Endothelial cell (in vitro differentiated cells): ENCODE measurements at regions not wholly inside any gene's neighbourhood (a gene's known extent, or its start where the extent isn't known, plus 50 kb on each side); places are given as distances from the start of the nearest gene placed in this dataset.

Source experiments
- DNase-seq: peaks from one replicate; pipeline ENCODE4 v3.0.0; 2021; ENCODE audit warnings: low spot score
- H3K27ac Mint-ChIP-seq: one replicate; pipeline ENCODE4 v1.8.0; 2021; ENCODE audit warnings: mixed read lengths, inconsistent platforms; ENCODE audit not compliant: unreplicated experiment
- H3K27me3 Mint-ChIP-seq: one replicate; pipeline ENCODE4 v1.8.0; 2021; ENCODE audit warnings: mild to moderate bottlenecking, moderate library complexity, mixed read lengths, inconsistent platforms; ENCODE audit not compliant: unreplicated experiment
- H3K36me3 Mint-ChIP-seq: one replicate; pipeline ENCODE4 v1.8.0; 2021; ENCODE audit warnings: mild to moderate bottlenecking, low read depth, mixed read lengths, inconsistent platforms; ENCODE audit not compliant: unreplicated experiment
- H3K4me1 Mint-ChIP-seq: one replicate; pipeline ENCODE4 v1.8.0; 2021; ENCODE audit warnings: mild to moderate bottlenecking, mixed read lengths, inconsistent platforms; ENCODE audit not compliant: unreplicated experiment
- H3K4me3 Mint-ChIP-seq: one replicate; pipeline ENCODE4 v1.8.0; 2021; ENCODE audit warnings: mild to moderate bottlenecking, mixed read lengths, inconsistent platforms; ENCODE audit not compliant: unreplicated experiment
- H3K9me3 Mint-ChIP-seq: one replicate; pipeline ENCODE4 v1.8.0; 2021; ENCODE audit warnings: mixed read lengths, inconsistent platforms; ENCODE audit not compliant: unreplicated experiment
- CTCF ChIP-seq: fragments of 200-600 bp; sonication (generic); IDR thresholded peaks from one replicate; pipeline ENCODE4 v1.5.0; 2021; ENCODE audit warnings: antibody characterized with exemption; ENCODE audit not compliant: unreplicated experiment

- Mint-ChIP-seq H3K4me3 (no peak overlapping the region), H3K4me1 (peaks cover 32% of the 10 kb centered on the region), H3K27me3 (peaks cover 2% of the 10 kb centered on the region), H3K9me3 (no peaks in the 10 kb centered on the region), H3K27ac (no peak overlapping the region), H3K36me3 (no peaks in the 10 kb centered on the region)
- no peak for TF ChIP-seq CTCF
- no peak for DNase-seq
These were observed 136.8 kb downstream of the OLIG3 start for GRCh38 chr6:137357263-137357947.

DNA sequence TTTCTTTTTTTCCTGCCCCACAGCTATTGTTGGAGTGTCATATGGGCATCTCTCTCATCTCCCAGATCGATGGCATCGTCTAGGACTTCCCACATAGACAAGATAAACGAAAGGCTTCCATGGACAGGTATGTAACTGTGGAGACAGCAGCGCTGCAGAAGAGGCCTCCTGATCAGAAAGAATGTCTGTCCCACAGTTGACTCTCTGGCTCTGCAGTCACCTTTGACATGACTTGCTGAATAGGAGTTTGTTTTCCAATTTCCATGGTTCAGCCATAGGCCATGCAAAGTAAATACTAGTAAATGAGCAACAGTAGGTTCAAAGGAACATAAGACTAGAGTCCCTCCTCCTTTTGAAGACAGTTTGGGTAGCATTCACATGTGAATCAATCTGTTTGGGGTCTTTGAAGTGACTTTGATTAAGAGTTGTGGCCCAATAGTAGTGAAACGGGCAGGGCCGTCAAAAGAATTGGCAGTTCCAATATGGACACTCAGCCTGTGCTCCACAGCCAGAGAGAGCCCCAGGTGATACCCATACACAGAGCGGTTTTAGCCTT is 134.7 kb upstream of the IFNGR1 start:
- H3K27me3 Mint-ChIP-seq, result no peaks in the 10 kb centered on the region
- peaks cover 32% of the 10 kb centered on the region for H3K4me1 Mint-ChIP-seq
- peak overlapping the region; percentile 74 for H3K27ac Mint-ChIP-seq
- TF ChIP-seq CTCF, result no peak
- H3K9me3 Mint-ChIP-seq, result no peaks in the 10 kb centered on the region
- no peak overlapping the region for H3K4me3 Mint-ChIP-seq
- DNase-seq, result no peak
- no peaks in the 10 kb centered on the region for H3K36me3 Mint-ChIP-seq

- no peak for DNase-seq
- Mint-ChIP-seq H3K4me3 (no peak overlapping the region), H3K36me3 (no peaks in the 10 kb centered on the region), H3K9me3 (no peaks in the 10 kb centered on the region), H3K27me3 (no peaks in the 10 kb centered on the region), H3K27ac (peak overlapping the region; percentile 74), H3K4me1 (peaks cover 31% of the 10 kb centered on the region)
- no peak for TF ChIP-seq CTCF
These were observed 134.2 kb upstream of the IFNGR1 start for GRCh38 chr6:137353346-137353745.

GRCh38 chr6:137352859-137353258 is 133.7 kb upstream of the IFNGR1 start:
- DNase-seq, result no peak
- TF ChIP-seq CTCF, result no peak
- Mint-ChIP-seq H3K4me3 (no peak overlapping the region), H3K27me3 (no peaks in the 10 kb centered on the region), H3K36me3 (no peaks in the 10 kb centered on the region), H3K4me1 (peaks cover 27% of the 10 kb centered on the region), H3K9me3 (no peaks in the 10 kb centered on the region), H3K27ac (peak overlapping the region; percentile 72)

- H3K27ac Mint-ChIP-seq, result no peak overlapping the region
- no peak for TF ChIP-seq CTCF
- H3K36me3 Mint-ChIP-seq, result no peaks in the 10 kb centered on the region
- no peaks in the 10 kb centered on the region for H3K27me3 Mint-ChIP-seq
- no peaks in the 10 kb centered on the region for H3K9me3 Mint-ChIP-seq
- no peak for DNase-seq
- no peak overlapping the region for H3K4me3 Mint-ChIP-seq
- peaks cover 20% of the 10 kb centered on the region for H3K4me1 Mint-ChIP-seq
These were observed 132.7 kb upstream of the IFNGR1 start for GRCh38 chr6:137351890-137352289.
